Lower lobe of right lung (tissue), 2 donors: ENCODE measurements at regions not wholly inside any gene's neighbourhood (a gene's known extent, or its start where the extent isn't known, plus 50 kb on each side); places are given as distances from the start of the nearest gene placed in this dataset.

Experiments
- ATAC-seq, 2 donors: fragments of 200-7000 bp; cut with Tn5 transposase; one replicate each; pipeline ENCODE4 v1.9.1; 2020 to 2022; ENCODE audit warnings: mild to moderate bottlenecking in 2 of 2, moderate library complexity in 2 of 2
- DNase-seq: peaks from one replicate; pipeline ENCODE4 v3.0.0-alpha.2; 2020
- H3K27ac ChIP-seq: fragments of 200-600 bp; one replicate; pipeline ENCODE4 v1.8.0; 2022
- H3K27me3 ChIP-seq: fragments of 200-600 bp; one replicate; pipeline ENCODE4 v1.8.0; 2022; ENCODE audit warnings: low read depth
- H3K36me3 ChIP-seq: fragments of 200-600 bp; one replicate; pipeline ENCODE4 v1.8.0; 2022; ENCODE audit warnings: mild to moderate bottlenecking
- H3K4me1 ChIP-seq: fragments of 200-600 bp; one replicate; pipeline ENCODE4 v1.8.0; 2022
- H3K4me3 ChIP-seq: fragments of 200-600 bp; one replicate; pipeline ENCODE4 v1.8.0; 2022; ENCODE audit warnings: mild to moderate bottlenecking
- H3K9me3 ChIP-seq: fragments of 200-600 bp; one replicate; pipeline ENCODE4 v1.8.0; 2022
- CTCF ChIP-seq: fragments of 200-600 bp; IDR thresholded peaks from one replicate; pipeline ENCODE4 v1.8.0; 2022; ENCODE audit warnings: antibody characterized with exemption, mild to moderate bottlenecking
- intact Hi-C: fragments of 100-400 bp; cut with DNase I; formaldehyde crosslinking; loops from one replicate; pipeline ENCODE4 v1.11.0; 2022
- donor health status: DM: no; HTN: yes; CAD: no; lungs with severe emphysema.

GRCh38 chr14:48874711-48875110, 711.5 kb downstream of the RPS29 start:
- Histone ChIP-seq H3K4me3 (no peak overlapping the region), H3K9me3 (no peaks in the 10 kb centered on the region), H3K4me1 (no peaks in the 10 kb centered on the region), H3K27ac (no peak overlapping the region), H3K36me3 (no peaks in the 10 kb centered on the region), H3K27me3 (no peaks in the 10 kb centered on the region)
- intact Hi-C loops, result no loop called here
- DNase-seq, result no peak
- TF ChIP-seq CTCF, result no peak
- ATAC-seq, result no peak

GRCh38 chr14:48857366-48857765, 728.8 kb downstream of the RPS29 start:
- no peak for DNase-seq
- Histone ChIP-seq H3K27me3 (no peaks in the 10 kb centered on the region), H3K36me3 (no peaks in the 10 kb centered on the region), H3K4me1 (no peaks in the 10 kb centered on the region), H3K9me3 (no peaks in the 10 kb centered on the region), H3K4me3 (no peak overlapping the region), H3K27ac (no peak overlapping the region)
- ATAC-seq, result no peak
- TF ChIP-seq CTCF, result no peak
- intact Hi-C loops, result no loop called here

GRCh38 chr14:48853159-48853558, 733.0 kb downstream of the RPS29 start:
- Histone ChIP-seq H3K4me3 (no peak overlapping the region), H3K27ac (no peak overlapping the region), H3K27me3 (no peaks in the 10 kb centered on the region), H3K36me3 (no peaks in the 10 kb centered on the region), H3K4me1 (no peaks in the 10 kb centered on the region), H3K9me3 (no peaks in the 10 kb centered on the region)
- DNase-seq, result no peak
- TF ChIP-seq CTCF, result no peak
- ATAC-seq, result peak in 1 of 2 donors; percentile 66
- intact Hi-C loops, result no loop called here

- no peak for DNase-seq
- ATAC-seq, result no peak
- intact Hi-C loops, result no loop called here
- H3K27me3 ChIP-seq, result no peaks in the 10 kb centered on the region
- TF ChIP-seq CTCF, result no peak
- no peaks in the 10 kb centered on the region for H3K4me1 ChIP-seq
- H3K4me3 ChIP-seq, result no peak overlapping the region
- H3K27ac ChIP-seq, result no peak overlapping the region
- H3K9me3 ChIP-seq, result no peaks in the 10 kb centered on the region
- H3K36me3 ChIP-seq, result no peaks in the 10 kb centered on the region
Measured at GRCh38 chr14:48849741-48850322, 736.3 kb downstream of the RPS29 start.

- TF ChIP-seq CTCF, result no peak
- ATAC-seq, result no peak
- intact Hi-C loops, result no loop called here
Measured at GRCh38 chr14:48842785-48843184, 743.4 kb downstream of the RPS29 start.

GRCh38 chr14:48826058-48826457, 760.1 kb downstream of the RPS29 start:
- no peak overlapping the region for H3K27ac ChIP-seq
- H3K4me3 ChIP-seq, result no peak overlapping the region
- TF ChIP-seq CTCF, result no peak
- no peaks in the 10 kb centered on the region for H3K27me3 ChIP-seq
- no peaks in the 10 kb centered on the region for H3K36me3 ChIP-seq
- H3K9me3 ChIP-seq, result no peaks in the 10 kb centered on the region
- DNase-seq (no peak), ATAC-seq (no peak)
- H3K4me1 ChIP-seq, result no peaks in the 10 kb centered on the region
- intact Hi-C loops, result no loop called here

More at GRCh38 chr14:48842785-48843184, 743.4 kb downstream of the RPS29 start:
- H3K27ac ChIP-seq, result no peak overlapping the region
- no peaks in the 10 kb centered on the region for H3K36me3 ChIP-seq
- no peaks in the 10 kb centered on the region for H3K9me3 ChIP-seq
- no peak overlapping the region for H3K4me3 ChIP-seq
- DNase-seq, result no peak
- no peaks in the 10 kb centered on the region for H3K4me1 ChIP-seq
- no peaks in the 10 kb centered on the region for H3K27me3 ChIP-seq
